ENCODE measurements at regions not wholly inside any gene's neighbourhood (a gene's known extent, or its start where the extent isn't known, plus 50 kb on each side); places are given as distances from the start of the nearest gene placed in this dataset.
A peak's percentile ranks its signal among the peaks of the same experiment; 100 is the strongest.
"Not testable (repeated sequence)": the region's sequence is repeated elsewhere in the genome, so short reads cannot be mapped to it uniquely, and the experiment has no call there.

DNA sequence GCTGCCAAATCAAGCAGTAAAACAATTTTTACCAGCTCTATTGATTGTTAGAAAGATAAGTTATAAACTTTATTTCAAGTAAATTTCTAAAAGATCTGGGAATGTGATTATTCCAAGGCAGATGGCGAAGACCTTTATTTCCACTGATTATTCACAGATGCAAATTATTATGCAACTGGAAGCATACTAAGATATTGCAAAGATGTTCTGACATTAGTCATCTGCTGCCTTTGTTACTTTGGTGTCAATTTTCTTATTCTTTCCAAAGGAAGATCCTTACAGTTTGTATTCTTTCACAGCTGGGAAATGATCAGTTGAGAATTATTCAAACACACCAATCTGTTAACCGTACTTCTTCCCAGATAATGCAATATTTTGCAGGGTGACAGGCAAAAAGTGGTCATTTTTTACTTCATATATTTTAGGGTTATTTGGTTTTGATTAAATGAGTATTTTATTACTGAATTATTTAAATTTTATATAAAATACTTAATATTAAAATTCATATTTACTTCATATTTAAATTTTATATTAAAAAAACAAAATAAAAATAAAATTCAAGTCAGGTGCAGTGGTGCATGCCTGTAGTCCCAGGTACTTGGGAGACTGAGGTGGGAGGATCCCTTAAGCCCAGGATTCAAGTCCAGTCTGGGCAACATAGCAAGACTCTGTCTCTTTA is 171.3 kb downstream of the FZD1 start:
- intact Hi-C loops (cut with DNase I): no loop called here
- DNase-seq (ENCODE audit: low spot score): no peak
- ATAC-seq: peak; percentile 67

DNA sequence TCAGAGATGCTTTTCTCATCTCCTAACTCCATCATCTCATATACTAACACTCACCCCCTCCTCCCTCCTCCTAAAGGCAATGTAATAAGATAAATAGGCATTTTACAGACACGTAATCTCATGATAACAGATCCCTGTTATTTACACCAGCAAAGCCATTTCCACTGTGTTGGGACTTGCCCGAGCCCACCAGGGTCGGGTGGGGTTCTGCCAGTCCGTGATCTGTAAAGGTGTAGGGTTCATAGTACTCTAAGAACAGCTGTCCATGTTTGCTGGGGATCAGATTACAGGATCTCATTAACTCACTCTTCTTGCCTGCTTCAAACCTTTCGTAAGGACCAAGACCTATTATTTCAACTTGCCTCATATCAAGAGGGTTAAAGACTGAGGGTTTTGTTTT is 172.4 kb downstream of the FZD1 start:
- ATAC-seq (no peak), DNase-seq (ENCODE audit: low spot score) (no peak)
- intact Hi-C loops (cut with DNase I): no loop called here

DNA sequence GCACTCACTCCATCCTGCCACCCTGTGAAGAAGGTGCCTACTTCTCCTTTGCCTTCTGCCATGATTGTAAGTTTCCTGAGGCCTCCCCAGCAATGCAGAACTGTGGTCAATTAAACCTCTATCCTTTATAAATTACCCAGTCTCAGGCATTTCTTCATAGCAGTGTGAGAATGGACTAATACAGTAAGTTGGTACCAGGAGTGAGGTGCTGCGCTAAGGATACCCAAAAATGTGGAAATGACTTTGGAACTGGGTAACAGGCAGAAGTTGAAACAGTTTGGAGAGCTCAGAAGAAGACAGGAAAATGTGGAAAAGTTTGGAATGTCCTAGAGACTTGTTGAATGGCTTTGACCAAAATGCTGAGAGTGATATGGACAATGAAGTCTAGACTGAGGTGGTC is 176.0 kb downstream of the FZD1 start:
- ATAC-seq; DNase-seq (ENCODE audit: low spot score); intact Hi-C loops (cut with DNase I): not testable (repeated sequence)

DNA sequence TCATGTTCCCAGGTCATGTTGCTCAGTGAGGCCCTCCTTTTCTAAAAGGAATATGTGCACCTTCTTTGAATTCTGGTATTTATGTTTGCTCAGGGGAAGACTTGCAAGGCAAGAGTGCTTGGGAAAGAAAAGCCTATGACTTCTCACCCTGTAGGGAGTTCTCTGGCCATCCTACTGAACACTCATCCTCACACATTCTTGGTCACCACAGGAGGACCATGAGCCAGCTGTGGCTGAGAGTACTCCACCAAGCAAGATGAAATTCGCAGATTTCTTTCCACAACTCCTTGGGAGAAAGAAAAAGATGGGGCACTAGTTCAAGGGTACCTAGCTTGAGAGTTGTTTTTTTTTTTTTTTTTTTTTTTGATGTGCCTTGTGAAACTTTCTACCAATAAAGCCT is 179.6 kb downstream of the FZD1 start:
- DNase-seq (ENCODE audit: low spot score) (no peak), ATAC-seq (no peak)
- intact Hi-C loops (cut with DNase I): no loop called here

DNA sequence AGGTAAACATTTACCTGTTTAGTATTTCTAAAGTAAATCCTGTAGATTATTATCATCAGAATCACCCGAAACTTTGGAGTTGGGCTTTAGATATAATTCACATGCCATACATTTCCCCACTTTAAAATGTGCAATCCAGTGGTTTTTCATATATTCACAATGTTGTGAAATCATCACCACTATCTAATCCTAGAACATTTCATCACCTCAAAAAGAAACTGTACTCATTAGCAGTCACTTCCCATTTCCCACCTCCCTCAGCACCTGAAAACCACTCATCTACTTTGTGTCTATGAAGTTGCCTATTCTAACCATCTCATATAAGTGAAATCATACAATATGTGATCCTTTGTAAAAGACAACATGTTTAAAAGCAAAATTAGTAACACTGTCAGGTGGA is 182.6 kb downstream of the FZD1 start:
- ATAC-seq (no peak), DNase-seq (ENCODE audit: low spot score) (no peak)
- intact Hi-C loops (cut with DNase I): no loop called here

DNA sequence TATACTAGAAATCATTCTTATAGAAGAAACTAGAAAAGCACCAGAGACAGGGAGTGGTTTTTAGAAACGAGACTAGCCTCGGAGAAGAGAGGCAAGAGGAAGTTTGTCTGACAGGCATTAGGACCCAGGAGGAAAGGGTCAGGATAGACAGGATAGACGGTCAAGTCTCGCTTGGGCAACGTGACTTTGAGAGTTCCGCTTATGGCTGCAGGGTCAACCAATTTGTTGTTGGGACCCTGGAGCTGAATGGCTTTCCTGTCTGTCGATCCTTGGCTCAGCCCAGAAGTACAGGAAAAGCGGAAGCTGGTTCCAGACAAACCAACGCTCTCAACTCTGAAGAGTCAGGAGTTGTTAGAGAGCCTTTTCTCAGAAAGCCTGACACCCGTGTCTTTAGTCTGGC is 191.2 kb downstream of the FZD1 start:
- intact Hi-C loops (cut with DNase I): no loop called here
- no peak for ATAC-seq
- DNase-seq (ENCODE audit: low spot score): no peak

DNA sequence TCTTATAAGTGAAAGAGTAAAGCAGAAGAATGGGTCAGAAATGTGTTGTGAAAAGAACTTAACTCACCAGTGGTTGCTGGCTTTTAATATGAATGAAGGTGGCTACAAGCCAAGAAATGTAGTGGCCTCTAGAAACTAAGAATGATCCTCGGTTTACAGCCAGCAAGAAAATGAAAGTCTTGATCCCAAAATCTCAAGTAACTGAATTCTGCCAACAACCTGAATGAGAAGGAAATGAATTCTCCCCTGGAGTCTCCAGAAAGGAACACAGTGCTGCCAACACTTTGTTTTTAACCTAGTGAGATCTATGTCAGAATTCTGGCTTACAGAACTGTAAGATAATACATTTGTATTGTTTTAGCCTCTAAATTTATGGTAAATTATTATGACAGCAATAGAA is 193.0 kb downstream of the FZD1 start:
- DNase-seq (ENCODE audit: low spot score): no peak
- intact Hi-C loops (cut with DNase I): no loop called here
- ATAC-seq: no peak

DNA sequence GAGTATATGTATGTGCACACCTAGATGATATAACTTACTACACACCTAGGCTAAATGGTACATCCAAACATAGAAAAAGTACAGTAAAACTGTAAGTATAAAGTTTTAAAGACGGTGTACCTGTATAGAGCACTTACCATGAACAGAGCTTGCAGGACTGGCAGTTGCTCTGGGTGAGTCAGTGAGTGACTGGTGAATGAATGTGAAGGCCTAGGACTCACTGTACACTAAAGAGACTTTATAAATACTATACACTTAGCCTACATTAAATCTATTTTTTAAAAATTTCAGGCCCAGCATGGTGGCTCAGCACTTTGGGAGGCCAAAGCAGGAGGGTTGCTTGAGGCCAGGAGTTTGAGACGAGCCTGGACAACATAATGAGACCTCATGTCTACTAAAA is 195.3 kb downstream of the FZD1 start:
- DNase-seq (ENCODE audit: low spot score) (no peak), ATAC-seq (no peak)
- intact Hi-C loops (cut with DNase I): no loop called here

DNA sequence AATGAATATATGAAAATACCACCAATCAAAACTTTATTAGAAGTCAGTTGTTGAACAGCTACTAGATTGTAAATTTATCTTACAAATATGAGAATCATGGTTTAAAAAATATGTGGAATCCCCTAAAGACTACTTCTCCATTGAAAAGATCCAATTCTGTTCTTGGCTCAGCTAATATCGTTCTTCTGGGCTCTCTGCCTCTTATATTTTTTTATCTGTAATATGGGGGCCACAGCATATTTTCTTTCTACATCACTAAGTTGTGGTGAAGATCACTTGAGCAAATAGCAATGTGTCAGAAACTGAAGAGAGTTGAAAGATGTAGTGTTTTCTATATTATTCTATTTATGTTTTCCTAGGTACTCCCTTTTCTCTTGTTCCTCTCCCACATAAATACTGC is 198.1 kb downstream of the FZD1 start:
- intact Hi-C loops (cut with DNase I): no loop called here
- ATAC-seq (no peak), DNase-seq (ENCODE audit: low spot score) (no peak)

DNA sequence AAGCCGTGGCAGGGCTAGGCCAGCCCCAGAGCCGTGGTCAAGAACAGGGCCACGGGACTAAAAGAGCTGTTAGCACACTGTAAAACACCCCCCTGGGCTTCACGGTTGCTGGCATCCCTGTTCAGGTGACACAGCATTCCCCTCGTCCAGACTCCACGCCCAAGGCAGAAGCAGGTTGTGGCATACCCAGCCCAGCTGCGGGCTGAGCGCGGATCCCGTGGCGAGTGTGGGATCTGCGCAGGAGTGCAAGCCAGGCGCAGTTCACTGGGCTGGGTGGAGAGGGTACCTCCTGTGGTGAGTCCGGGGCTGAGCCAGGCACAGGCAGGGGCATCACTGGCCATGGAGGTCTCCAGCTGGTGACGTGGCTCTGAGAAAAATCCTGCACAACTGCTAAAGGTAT is 199.1 kb downstream of the FZD1 start:
- DNase-seq (ENCODE audit: low spot score): no peak
- intact Hi-C loops (cut with DNase I): no loop called here
- no peak for ATAC-seq

DNA sequence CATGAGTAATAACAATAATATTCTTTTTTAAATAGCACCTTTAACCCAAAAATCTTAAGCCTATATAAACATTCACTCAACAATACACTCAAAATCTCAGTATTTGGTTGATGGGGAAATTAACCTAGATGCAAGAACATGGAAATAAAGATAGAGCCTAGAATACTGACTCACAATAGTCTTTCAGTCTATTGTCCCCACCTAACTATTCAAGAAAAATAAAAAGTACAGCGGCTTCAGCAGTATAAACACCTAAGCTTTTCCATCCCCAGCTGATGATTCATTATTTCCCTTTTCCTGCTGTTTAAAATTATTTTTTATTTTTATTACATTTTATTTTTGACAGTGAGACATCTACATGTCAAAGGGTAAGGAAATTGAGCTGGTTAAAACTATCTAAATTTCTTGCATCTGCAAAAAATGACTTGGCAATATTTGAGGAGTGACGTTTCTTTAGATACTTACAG is 201.4 kb downstream of the FZD1 start:
- DNase-seq (ENCODE audit: low spot score) (no peak), ATAC-seq (peak; percentile 72)
- intact Hi-C loops (cut with DNase I): no loop called here

DNA sequence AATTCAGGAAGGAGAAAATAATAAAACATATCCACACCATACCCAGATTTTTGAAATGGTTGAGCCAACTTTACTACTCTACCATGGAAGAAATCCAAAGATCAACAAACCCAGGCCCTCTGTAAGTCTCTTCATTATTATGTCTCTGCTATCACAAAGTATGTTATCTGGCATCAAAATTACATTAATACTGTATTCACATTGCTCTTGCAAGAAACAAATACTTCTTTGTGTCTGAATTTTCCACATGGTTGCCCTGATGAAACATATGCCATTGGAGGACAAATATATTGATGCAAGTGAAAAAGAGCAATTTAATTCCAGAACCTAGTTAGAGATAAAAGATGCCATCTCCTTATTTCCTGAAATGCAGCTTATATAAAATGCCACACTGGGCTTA is 204.0 kb downstream of the FZD1 start:
- DNase-seq (ENCODE audit: low spot score) (no peak), ATAC-seq (no peak)
- intact Hi-C loops (cut with DNase I): no loop called here

DNA sequence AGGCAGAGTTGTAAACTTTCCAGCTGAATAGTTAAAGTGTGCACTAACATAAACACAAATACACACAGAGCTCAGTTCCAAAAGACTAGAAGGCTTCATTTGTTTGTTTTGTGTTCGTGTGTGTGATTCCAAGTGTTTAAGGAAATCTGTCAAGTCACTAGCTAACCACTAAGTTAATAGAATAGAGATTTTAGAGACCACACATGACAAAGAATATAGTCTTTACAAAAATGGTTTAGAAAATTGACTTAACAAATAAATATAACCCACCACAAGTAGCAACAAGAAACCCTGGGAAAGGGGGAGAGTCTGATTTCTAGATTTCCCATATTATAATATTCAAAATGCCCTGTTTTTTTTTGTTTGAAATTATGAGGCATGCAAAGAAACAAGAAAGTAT is 209.4 kb downstream of the FZD1 start:
- intact Hi-C loops (cut with DNase I): no loop called here
- ATAC-seq (no peak), DNase-seq (ENCODE audit: low spot score) (no peak)

DNA sequence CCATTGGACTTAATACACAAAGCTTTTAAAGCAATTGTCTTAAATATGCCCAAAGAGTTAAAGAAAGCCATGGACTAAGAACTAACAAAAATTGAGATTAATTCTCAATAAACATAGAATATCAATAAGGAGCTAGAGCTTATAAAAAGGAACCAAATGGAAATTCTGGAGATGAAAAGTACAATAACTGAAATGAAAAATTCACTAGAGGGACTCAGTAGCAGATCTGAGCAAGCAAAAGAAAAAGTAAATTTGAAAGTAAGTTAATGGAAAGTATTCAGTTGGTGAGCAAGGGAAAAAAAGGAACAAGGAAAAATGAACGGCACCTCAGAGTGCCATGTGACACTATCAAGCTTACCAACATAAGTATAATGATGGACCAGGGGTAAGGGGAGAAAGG is 209.8 kb downstream of the FZD1 start:
- no peak for ATAC-seq
- intact Hi-C loops (cut with DNase I): no loop called here
- no peak for DNase-seq (ENCODE audit: low spot score)

DNA sequence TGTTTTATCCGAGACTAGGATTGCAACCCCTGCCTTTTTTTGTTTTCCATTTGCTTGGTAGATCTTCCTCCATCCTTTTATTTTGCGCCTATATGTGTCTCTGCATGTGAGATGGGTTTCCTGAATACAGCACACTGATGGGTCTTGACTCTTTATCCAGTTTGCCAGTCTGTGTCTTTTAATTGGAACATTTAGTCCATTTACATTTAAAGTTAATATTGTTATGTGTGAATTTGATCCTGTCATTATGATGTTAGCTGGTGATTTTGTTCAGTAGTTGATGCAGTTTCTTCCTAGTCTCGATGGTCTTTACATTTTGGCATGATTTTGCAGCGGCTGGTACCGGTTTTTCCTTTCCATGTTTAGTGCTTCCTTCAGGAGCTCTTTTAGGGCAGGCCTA is 216.2 kb downstream of the FZD1 start:
- DNase-seq (ENCODE audit: low spot score); intact Hi-C loops (cut with DNase I); ATAC-seq: not testable (repeated sequence)

DNA sequence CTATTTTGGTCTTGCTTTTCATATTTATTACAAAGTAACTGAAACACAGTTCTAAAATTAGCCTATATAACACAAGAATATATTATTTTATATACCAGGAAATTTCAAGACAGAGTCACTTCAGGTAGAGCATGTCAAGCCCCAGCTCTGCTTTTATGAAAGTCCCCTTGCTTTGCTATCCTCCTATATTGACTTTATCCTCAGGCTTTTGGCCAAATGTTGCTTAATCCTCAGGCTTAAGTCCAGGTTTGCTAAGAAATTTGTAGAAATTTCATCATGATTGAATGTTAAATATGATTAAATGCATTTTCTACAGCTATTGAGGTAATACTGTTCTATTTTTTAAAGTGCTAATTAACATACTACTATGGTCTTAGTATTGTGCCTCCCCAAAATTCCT is 227.6 kb downstream of the FZD1 start:
- ATAC-seq (no peak), DNase-seq (ENCODE audit: low spot score) (no peak)
- intact Hi-C loops (cut with DNase I): no loop called here

DNA sequence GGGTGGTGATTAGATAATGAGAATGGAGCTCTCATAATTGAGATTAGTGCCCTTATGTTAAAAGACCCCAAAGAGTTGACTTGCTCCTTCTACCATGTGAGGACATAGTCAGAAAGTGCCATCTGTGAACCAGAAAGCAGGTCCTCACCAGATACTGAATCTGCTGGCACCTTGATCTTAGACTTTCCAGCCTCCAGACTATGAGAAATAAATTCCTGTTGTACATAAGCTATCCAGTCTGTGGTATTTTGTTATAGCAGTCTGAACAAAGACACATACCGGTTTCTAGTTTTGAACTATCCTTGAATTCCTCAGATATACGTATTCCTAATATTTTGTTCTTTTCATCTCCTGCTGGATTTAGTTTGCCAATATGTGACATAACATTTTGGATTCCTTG is 228.1 kb downstream of the FZD1 start:
- ATAC-seq (no peak), DNase-seq (ENCODE audit: low spot score) (no peak)
- intact Hi-C loops (cut with DNase I): no loop called here

DNA sequence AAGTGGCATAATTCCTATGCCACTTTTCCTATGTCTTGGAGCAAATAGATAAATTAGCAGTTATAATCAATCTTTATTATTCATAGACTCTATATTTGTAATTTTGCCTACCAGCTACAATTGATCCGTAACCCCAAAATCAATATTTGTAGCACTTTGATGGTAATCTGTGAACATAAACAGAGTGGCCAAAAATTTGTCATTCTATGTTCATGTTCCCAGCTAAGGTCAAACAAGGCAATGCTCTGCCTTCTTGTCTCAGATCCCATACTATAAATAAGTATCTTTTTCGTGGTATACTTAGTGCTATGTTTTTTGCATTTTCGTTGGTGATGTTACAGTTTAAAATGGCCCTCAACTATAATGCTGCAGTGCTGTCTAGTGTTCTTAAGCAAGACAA is 228.5 kb downstream of the FZD1 start:
- ATAC-seq (no peak), DNase-seq (ENCODE audit: low spot score) (no peak)
- intact Hi-C loops (cut with DNase I): no loop called here

DNA sequence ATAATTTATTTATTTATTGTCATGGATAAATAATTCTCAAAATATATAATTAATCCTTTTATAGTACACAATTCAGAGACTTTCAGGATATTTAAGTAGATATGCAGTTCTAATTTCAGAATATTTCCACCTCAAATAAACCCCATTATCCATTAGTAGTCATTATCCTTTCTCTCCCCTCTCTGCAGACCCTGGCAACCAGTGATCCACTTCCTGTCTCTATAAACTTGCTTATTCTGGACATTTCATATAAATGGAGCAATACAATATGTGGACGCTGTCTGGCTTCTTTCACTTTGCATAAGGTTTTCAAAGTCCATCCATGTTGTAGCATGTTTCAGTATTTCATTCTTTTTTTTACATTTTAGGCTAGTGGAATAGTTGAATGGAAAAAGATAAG is 230.2 kb downstream of the FZD1 start:
- no peak for ATAC-seq

DNA sequence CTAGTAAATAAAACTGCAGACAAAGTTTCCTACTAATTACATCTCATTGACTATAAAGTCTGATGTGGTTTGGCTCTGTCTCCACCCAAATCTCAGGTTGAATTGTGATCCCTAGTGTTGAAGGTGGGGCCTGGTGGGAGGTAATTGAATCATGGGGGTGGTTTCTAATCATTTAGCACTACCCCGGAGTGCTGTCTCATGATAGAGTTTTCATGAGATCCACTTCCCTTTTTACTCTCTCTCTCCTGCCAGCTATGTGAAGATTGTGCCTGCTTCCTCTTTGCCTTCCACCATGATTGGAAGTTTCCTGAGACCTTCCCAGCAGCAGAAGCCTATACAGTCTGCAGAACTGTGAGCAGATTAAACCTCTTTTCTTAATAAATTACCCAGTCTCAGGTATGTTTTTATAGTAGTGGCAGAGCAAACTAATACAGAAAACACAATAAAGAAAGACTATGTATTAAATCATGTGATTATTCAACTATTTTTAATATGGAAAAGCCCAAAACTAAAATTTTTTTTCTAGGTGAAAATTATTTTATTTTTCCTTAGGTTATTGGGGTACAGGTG is 232.1 kb downstream of the FZD1 start:
- ATAC-seq (no peak), DNase-seq (ENCODE audit: low spot score) (no peak)
- intact Hi-C loops (cut with DNase I): no loop called here

More for the DNA sequence above, 230.2 kb downstream of the FZD1 start:
- intact Hi-C loops (cut with DNase I): no loop called here
- DNase-seq (ENCODE audit: low spot score): no peak

DNA sequence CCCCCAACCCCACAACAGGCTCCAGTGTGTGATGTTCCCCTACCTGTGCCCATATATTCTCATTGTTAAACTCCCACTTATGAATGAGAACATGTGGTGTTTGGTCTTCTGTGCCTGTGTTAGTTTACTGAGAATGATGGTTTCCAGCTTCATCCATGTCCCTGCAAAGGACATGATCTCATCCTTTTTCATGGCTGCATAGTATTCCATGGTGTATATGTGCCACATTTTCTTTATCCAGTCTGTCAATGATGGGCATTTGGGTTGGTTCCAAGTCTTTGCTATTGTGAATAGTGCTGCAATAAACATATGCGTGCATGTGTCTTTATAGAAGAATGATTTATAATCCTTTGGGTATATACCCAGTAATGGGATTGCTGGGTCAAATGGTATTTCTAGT is 233.0 kb downstream of the FZD1 start:
- DNase-seq (ENCODE audit: low spot score); intact Hi-C loops (cut with DNase I); ATAC-seq: not testable (repeated sequence)
